ENCODE measurements at regions not wholly inside any gene's neighbourhood (a gene's known extent, or its start where the extent isn't known, plus 50 kb on each side); places are given as distances from the start of the nearest gene placed in this dataset.
A peak's percentile ranks its signal among the peaks of the same experiment; 100 is the strongest.

- Histone ChIP-seq H3K4me1 (ENCODE audit: insufficient read depth, low read length) (peaks cover 8% of the 10 kb centered on the region; the same call in 1 of the 2 replicates), H3K9me3 (ENCODE audit: control insufficient read depth, insufficient read depth, low read length) (no peaks in the 10 kb centered on the region), H3K9ac (ENCODE audit: low read depth, low read length) (no peak overlapping the region)
Observed at GRCh38 chr14:76264384-76264783, 111.6 kb upstream of the ESRRB start.

GRCh38 chr14:76267322-76268046, 108.5 kb upstream of the ESRRB start:
- Histone ChIP-seq H3K4me1 (ENCODE audit: insufficient read depth, low read length) (no peaks in the 10 kb centered on the region), H3K9ac (ENCODE audit: low read depth, low read length) (peak overlapping the region; percentile 61; the same call in 1 of the 2 replicates), H3K36me3 (ENCODE audit: insufficient read depth, low read length) (no peaks in the 10 kb centered on the region), H3K9me3 (ENCODE audit: control insufficient read depth, insufficient read depth, low read length) (no peaks in the 10 kb centered on the region)

More at GRCh38 chr14:76264384-76264783, 111.6 kb upstream of the ESRRB start:
- no peaks in the 10 kb centered on the region for H3K36me3 ChIP-seq (ENCODE audit: insufficient read depth, low read length)

GRCh38 chr14:76268047-76268431, 107.9 kb upstream of the ESRRB start:
- peak overlapping the region; percentile 51; the same call in 1 of the 2 replicates for H3K9ac ChIP-seq (ENCODE audit: low read depth, low read length)
- no peaks in the 10 kb centered on the region for H3K4me1 ChIP-seq (ENCODE audit: insufficient read depth, low read length)
- no peaks in the 10 kb centered on the region for H3K36me3 ChIP-seq (ENCODE audit: insufficient read depth, low read length)
- H3K9me3 ChIP-seq (ENCODE audit: control insufficient read depth, insufficient read depth, low read length) = no peaks in the 10 kb centered on the region

- Histone ChIP-seq H3K36me3 (ENCODE audit: insufficient read depth, low read length) (no peaks in the 10 kb centered on the region), H3K9me3 (ENCODE audit: control insufficient read depth, insufficient read depth, low read length) (no peaks in the 10 kb centered on the region), H3K4me1 (ENCODE audit: insufficient read depth, low read length) (no peaks in the 10 kb centered on the region)
Observed at GRCh38 chr14:76268700-76269099, 107.2 kb upstream of the ESRRB start.

GRCh38 chr14:76271041-76271755, 104.7 kb upstream of the ESRRB start:
- H3K36me3 ChIP-seq (ENCODE audit: insufficient read depth, low read length) = no peaks in the 10 kb centered on the region
- H3K4me1 ChIP-seq (ENCODE audit: insufficient read depth, low read length) = no peaks in the 10 kb centered on the region
- no peaks in the 10 kb centered on the region for H3K9me3 ChIP-seq (ENCODE audit: control insufficient read depth, insufficient read depth, low read length)
- no peak overlapping the region for H3K9ac ChIP-seq (ENCODE audit: low read depth, low read length)

More at GRCh38 chr14:76268700-76269099, 107.2 kb upstream of the ESRRB start:
- H3K9ac ChIP-seq (ENCODE audit: low read depth, low read length) = no peak overlapping the region

GRCh38 chr14:76272349-76272748, 103.6 kb upstream of the ESRRB start:
- Histone ChIP-seq H3K9ac (ENCODE audit: low read depth, low read length) (no peak overlapping the region), H3K9me3 (ENCODE audit: control insufficient read depth, insufficient read depth, low read length) (no peaks in the 10 kb centered on the region), H3K4me1 (ENCODE audit: insufficient read depth, low read length) (no peaks in the 10 kb centered on the region), H3K36me3 (ENCODE audit: insufficient read depth, low read length) (no peaks in the 10 kb centered on the region)

- no peaks in the 10 kb centered on the region for H3K9me3 ChIP-seq (ENCODE audit: control insufficient read depth, insufficient read depth, low read length)
- H3K4me1 ChIP-seq (ENCODE audit: insufficient read depth, low read length) = no peaks in the 10 kb centered on the region
- H3K36me3 ChIP-seq (ENCODE audit: insufficient read depth, low read length) = no peaks in the 10 kb centered on the region
- H3K9ac ChIP-seq (ENCODE audit: low read depth, low read length) = no peak overlapping the region
Observed at GRCh38 chr14:76272774-76273173, 103.2 kb upstream of the ESRRB start.

- Histone ChIP-seq H3K9ac (ENCODE audit: low read depth, low read length) (no peak overlapping the region), H3K4me1 (ENCODE audit: insufficient read depth, low read length) (no peaks in the 10 kb centered on the region), H3K36me3 (ENCODE audit: insufficient read depth, low read length) (no peaks in the 10 kb centered on the region), H3K9me3 (ENCODE audit: control insufficient read depth, insufficient read depth, low read length) (no peaks in the 10 kb centered on the region)
Observed at GRCh38 chr14:76273346-76273745, 102.6 kb upstream of the ESRRB start.

- Histone ChIP-seq H3K9me3 (ENCODE audit: control insufficient read depth, insufficient read depth, low read length) (no peaks in the 10 kb centered on the region), H3K9ac (ENCODE audit: low read depth, low read length) (no peak overlapping the region), H3K36me3 (ENCODE audit: insufficient read depth, low read length) (no peaks in the 10 kb centered on the region), H3K4me1 (ENCODE audit: insufficient read depth, low read length) (no peaks in the 10 kb centered on the region)
Observed at GRCh38 chr14:76274324-76274723, 101.6 kb upstream of the ESRRB start.

GRCh38 chr14:76277586-76278130, 98.3 kb upstream of the ESRRB start:
- H3K36me3 ChIP-seq (ENCODE audit: insufficient read depth, low read length) = no peaks in the 10 kb centered on the region

GRCh38 chr14:76280221-76280620, 95.7 kb upstream of the ESRRB start:
- Histone ChIP-seq H3K9me3 (ENCODE audit: control insufficient read depth, insufficient read depth, low read length) (no peaks in the 10 kb centered on the region), H3K36me3 (ENCODE audit: insufficient read depth, low read length) (no peaks in the 10 kb centered on the region), H3K4me1 (ENCODE audit: insufficient read depth, low read length) (no peaks in the 10 kb centered on the region), H3K9ac (ENCODE audit: low read depth, low read length) (no peak overlapping the region)

More at GRCh38 chr14:76277586-76278130, 98.3 kb upstream of the ESRRB start:
- Histone ChIP-seq H3K9me3 (ENCODE audit: control insufficient read depth, insufficient read depth, low read length) (no peaks in the 10 kb centered on the region), H3K9ac (ENCODE audit: low read depth, low read length) (no peak overlapping the region), H3K4me1 (ENCODE audit: insufficient read depth, low read length) (no peaks in the 10 kb centered on the region)

GRCh38 chr14:76282581-76282980, 93.4 kb upstream of the ESRRB start:
- H3K36me3 ChIP-seq (ENCODE audit: insufficient read depth, low read length) = no peaks in the 10 kb centered on the region
- H3K9me3 ChIP-seq (ENCODE audit: control insufficient read depth, insufficient read depth, low read length) = no peaks in the 10 kb centered on the region
- H3K4me1 ChIP-seq (ENCODE audit: insufficient read depth, low read length) = no peaks in the 10 kb centered on the region
- H3K9ac ChIP-seq (ENCODE audit: low read depth, low read length) = no peak overlapping the region

GRCh38 chr14:76287063-76287462, 88.9 kb upstream of the ESRRB start:
- no peak overlapping the region for H3K9ac ChIP-seq (ENCODE audit: low read depth, low read length)

GRCh38 chr14:76289276-76289675, 86.7 kb upstream of the ESRRB start:
- Histone ChIP-seq H3K4me1 (ENCODE audit: insufficient read depth, low read length) (no peaks in the 10 kb centered on the region), H3K36me3 (ENCODE audit: insufficient read depth, low read length) (no peaks in the 10 kb centered on the region), H3K9me3 (ENCODE audit: control insufficient read depth, insufficient read depth, low read length) (no peaks in the 10 kb centered on the region), H3K9ac (ENCODE audit: low read depth, low read length) (no peak overlapping the region)

More at GRCh38 chr14:76287063-76287462, 88.9 kb upstream of the ESRRB start:
- Histone ChIP-seq H3K36me3 (ENCODE audit: insufficient read depth, low read length) (no peaks in the 10 kb centered on the region), H3K9me3 (ENCODE audit: control insufficient read depth, insufficient read depth, low read length) (no peaks in the 10 kb centered on the region), H3K4me1 (ENCODE audit: insufficient read depth, low read length) (no peaks in the 10 kb centered on the region)

- Histone ChIP-seq H3K9me3 (ENCODE audit: control insufficient read depth, insufficient read depth, low read length) (no peaks in the 10 kb centered on the region), H3K9ac (ENCODE audit: low read depth, low read length) (no peak overlapping the region), H3K36me3 (ENCODE audit: insufficient read depth, low read length) (no peaks in the 10 kb centered on the region), H3K4me1 (ENCODE audit: insufficient read depth, low read length) (no peaks in the 10 kb centered on the region)
Observed at GRCh38 chr14:76292561-76292960, 83.4 kb upstream of the ESRRB start.

Data from ES-I3 (cell line).